ENCODE measurements at regions not wholly inside any gene's neighbourhood (a gene's known extent, or its start where the extent isn't known, plus 50 kb on each side); places are given as distances from the start of the nearest gene placed in this dataset.
A peak's percentile ranks its signal among the peaks of the same experiment; 100 is the strongest.
"Not testable (repeated sequence)": the region's sequence is repeated elsewhere in the genome, so short reads cannot be mapped to it uniquely, and the experiment has no call there.

- ATAC-seq, result peak; percentile 47
Observed at GRCh38 chr5:127216898-127217675, 73.5 kb upstream of the MEGF10 start.

- ATAC-seq, result not testable (repeated sequence)
Observed at GRCh38 chr5:127221936-127222335, 68.7 kb upstream of the MEGF10 start.

GRCh38 chr5:127222571-127223156, 67.9 kb upstream of the MEGF10 start:
- ATAC-seq, result not testable (repeated sequence)

GRCh38 chr5:127223256-127223974, 67.2 kb upstream of the MEGF10 start:
- no peak for ATAC-seq

GRCh38 chr5:127227881-127228280, 62.7 kb upstream of the MEGF10 start:
- ATAC-seq, result no peak

GRCh38 chr5:127228540-127229184, 61.9 kb upstream of the MEGF10 start:
- ATAC-seq, result peak; percentile 52

GRCh38 chr5:127229185-127229889, 61.3 kb upstream of the MEGF10 start:
- ATAC-seq, result peak; percentile 96

GRCh38 chr5:127231118-127231517, 59.5 kb upstream of the MEGF10 start:
- no peak for ATAC-seq

GRCh38 chr5:127233590-127233989, 57.0 kb upstream of the MEGF10 start:
- ATAC-seq, result no peak

- no peak for ATAC-seq
Observed at GRCh38 chr5:127235136-127235535, 55.5 kb upstream of the MEGF10 start.

GRCh38 chr5:127236254-127236653, 54.3 kb upstream of the MEGF10 start:
- ATAC-seq, result no peak

All from esophagus mucosa (tissue), 1 donor.